ENCODE measurements at regions not wholly inside any gene's neighbourhood (a gene's known extent, or its start where the extent isn't known, plus 50 kb on each side); places are given as distances from the start of the nearest gene placed in this dataset.

DNA sequence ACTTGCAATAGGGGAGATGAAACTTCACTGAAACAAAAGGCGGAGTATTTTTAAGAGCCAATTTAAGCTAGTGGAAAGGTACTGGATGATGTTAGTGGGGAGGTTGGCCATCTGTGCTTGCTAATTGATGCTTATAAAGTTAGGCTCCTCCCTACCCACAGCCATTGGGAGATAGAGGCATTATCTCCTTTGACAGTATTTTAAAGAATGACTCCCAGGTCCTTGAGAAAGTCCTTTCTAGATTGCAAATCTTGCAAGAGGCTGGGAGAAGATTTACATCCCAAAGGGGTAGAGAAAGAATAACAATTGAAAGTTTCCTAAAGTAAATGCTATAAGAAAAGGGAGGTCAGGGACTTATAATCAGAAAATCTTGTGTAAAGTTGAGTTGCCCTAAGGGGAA, 282.6 kb downstream of the BRINP1 start:
- Histone ChIP-seq H3K79me2 (ENCODE audit: insufficient read depth, low read length) (no peaks in the 10 kb centered on the region), H3K23me2 (ENCODE audit: insufficient read length, low read depth, low read length, poor library complexity, severe bottlenecking) (no peaks in the 10 kb centered on the region), H2AFZ (ENCODE audit: low read length) (no peak overlapping the region), H2BK120ac (ENCODE audit: low read depth, low read length, poor library complexity, severe bottlenecking) (no peak overlapping the region), H4K8ac (replicated peaks; ENCODE audit: insufficient read length, low read depth, low read length) (no peak overlapping the region), H4K91ac (ENCODE audit: insufficient read length, low read depth, low read length) (no peak overlapping the region), H4K5ac (ENCODE audit: insufficient read length, low read depth, low read length) (no peak overlapping the region), H3K14ac (ENCODE audit: insufficient read depth, low read length) (no peak overlapping the region), H3K56ac (ENCODE audit: insufficient read length, low read depth, low read length) (no peak overlapping the region), H2BK20ac (ENCODE audit: low read depth, low read length, poor library complexity, severe bottlenecking) (no peak overlapping the region), H3K4ac (ENCODE audit: low read depth, low read length) (no peak overlapping the region), H3T11ph (ENCODE audit: low read length) (no peak overlapping the region), H3K9ac (ENCODE audit: extremely low read depth, insufficient read length, low read length) (no peak overlapping the region), H3K79me1 (ENCODE audit: insufficient read depth, low read depth, low read length, poor library complexity, severe bottlenecking) (no peaks in the 10 kb centered on the region), H3K23ac (ENCODE audit: insufficient read length, low read depth, low read length) (no peak overlapping the region), H3K27me3 (ENCODE audit: insufficient read depth, low read length) (no peaks in the 10 kb centered on the region), H2AK5ac (ENCODE audit: insufficient read length, low read length) (no peak overlapping the region), H4K20me1 (ENCODE audit: control insufficient read depth, insufficient read depth, insufficient read length) (no peaks in the 10 kb centered on the region), H3K9me3 (ENCODE audit: control insufficient read depth, low read depth, low read length) (no peaks in the 10 kb centered on the region), H3K18ac (ENCODE audit: insufficient read length, low read depth, low read length) (no peak overlapping the region), H3K4me1 (ENCODE audit: insufficient read depth, low read length) (no peaks in the 10 kb centered on the region; the same call in 1 of the 2 replicates), H2BK15ac (ENCODE audit: low read depth, low read length) (no peak overlapping the region), H3K4me2 (ENCODE audit: insufficient read depth, insufficient read length, low read length) (no peak overlapping the region), H3K27ac (ENCODE audit: insufficient read length, low read depth, low read length) (peak overlapping the region; percentile 83), H2BK5ac (ENCODE audit: insufficient read length, low read length) (no peak overlapping the region), H2BK12ac (ENCODE audit: insufficient read length, low read depth, low read length) (no peak overlapping the region)
- Mint-ChIP-seq H3K27ac (peak overlapping the region in 2 of 3 experiments; percentile 94; a peak in 4 of 7 replicates), H3K4me3 (no peak overlapping the region), H3K27me3 (ENCODE audit: low read depth) (no peaks in the 10 kb centered on the region), H3K36me3 (ENCODE audit: insufficient read depth in 1 of 3, low read depth in 3 of 3) (no peaks in the 10 kb centered on the region), H3K4me1 (peaks cover 44 to 54% of the 10 kb centered on the region in 2 experiments), H3K9me3 (no peaks in the 10 kb centered on the region; a peak in 1 of 5 replicates)
- WGBS (ENCODE audit: extremely low coverage, insufficient read length, low lambda C conversion rate): no CpG with 5 or more reads among the region's 1 CpG
- peak; percentile 39 for DNase-seq
- TF ChIP-seq, protein P1, sequence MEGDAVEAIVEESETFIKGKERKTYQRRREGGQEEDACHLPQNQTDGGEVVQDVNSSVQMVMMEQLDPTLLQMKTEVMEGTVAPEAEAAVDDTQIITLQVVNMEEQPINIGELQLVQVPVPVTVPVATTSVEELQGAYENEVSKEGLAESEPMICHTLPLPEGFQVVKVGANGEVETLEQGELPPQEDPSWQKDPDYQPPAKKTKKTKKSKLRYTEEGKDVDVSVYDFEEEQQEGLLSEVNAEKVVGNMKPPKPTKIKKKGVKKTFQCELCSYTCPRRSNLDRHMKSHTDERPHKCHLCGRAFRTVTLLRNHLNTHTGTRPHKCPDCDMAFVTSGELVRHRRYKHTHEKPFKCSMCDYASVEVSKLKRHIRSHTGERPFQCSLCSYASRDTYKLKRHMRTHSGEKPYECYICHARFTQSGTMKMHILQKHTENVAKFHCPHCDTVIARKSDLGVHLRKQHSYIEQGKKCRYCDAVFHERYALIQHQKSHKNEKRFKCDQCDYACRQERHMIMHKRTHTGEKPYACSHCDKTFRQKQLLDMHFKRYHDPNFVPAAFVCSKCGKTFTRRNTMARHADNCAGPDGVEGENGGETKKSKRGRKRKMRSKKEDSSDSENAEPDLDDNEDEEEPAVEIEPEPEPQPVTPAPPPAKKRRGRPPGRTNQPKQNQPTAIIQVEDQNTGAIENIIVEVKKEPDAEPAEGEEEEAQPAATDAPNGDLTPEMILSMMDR (conservative IDR thresholded peaks at IDR 0.05): no peak

All from H9 (cell line).